AG04449 (cell line): ENCODE measurements at regions not wholly inside any gene's neighbourhood (a gene's known extent, or its start where the extent isn't known, plus 50 kb on each side); places are given as distances from the start of the nearest gene placed in this dataset.

Experiments
- CTCF ChIA-PET: fragments of 350-600 bp; formaldehyde crosslinking; extraction: SDS; loops from one replicate; lab custom pipeline; 2021; ENCODE audit warnings: antibody characterized with exemption; lab: Yijun Ruan, JAX
- POLR2A ChIA-PET: fragments of 400-600, 350-600 bp; formaldehyde crosslinking; extraction: SDS; loops from one replicate; lab custom pipeline; 2020; ENCODE audit warnings: antibody characterized with exemption, inconsistent platforms; lab: Yijun Ruan, JAX
- DNase-seq: peaks from one replicate; pipeline ENCODE4 v3.0.0-alpha.2; 2010; ENCODE audit warnings: low read depth, low spot score
- H3K4me3 ChIP-seq: 2 replicates; pipeline ENCODE4 v1.5.1; 2011; ENCODE audit warnings: low read depth, mild to moderate bottlenecking, control low read depth, low read length
- CTCF ChIP-seq: IDR thresholded peaks from one replicate; pipeline ENCODE4 v1.5.1; 2011; ENCODE audit warnings: mild to moderate bottlenecking, moderate library complexity, low read length, control low read depth, inconsistent platforms; ENCODE audit not compliant: insufficient read depth; ENCODE audit errors: missing control alignments

GRCh38 chr9:26457151-26457550, 435.5 kb downstream of the CAAP1 start:
- no peak for TF ChIP-seq CTCF
- no peak overlapping the region for H3K4me3 ChIP-seq
- DNase-seq: no peak
- ChIA-PET CTCF (no interaction called here), POLR2A (no interaction called here)

- CTCF ChIA-PET: no interaction called here
- no peak for DNase-seq
- H3K4me3 ChIP-seq: no peak overlapping the region
- TF ChIP-seq CTCF: no peak
- POLR2A ChIA-PET: no interaction called here
These were observed 453.5 kb downstream of the CAAP1 start for GRCh38 chr9:26439061-26439624.

- no peak for DNase-seq
- POLR2A ChIA-PET: no interaction called here
- no peak for TF ChIP-seq CTCF
- CTCF ChIA-PET: no interaction called here
- no peak overlapping the region for H3K4me3 ChIP-seq
These were observed 455.4 kb downstream of the CAAP1 start for GRCh38 chr9:26437056-26437711.

GRCh38 chr9:26426551-26427131, 466.0 kb downstream of the CAAP1 start:
- DNase-seq: no peak
- no peak overlapping the region for H3K4me3 ChIP-seq
- ChIA-PET POLR2A (no interaction called here), CTCF (no interaction called here)
- no peak for TF ChIP-seq CTCF

GRCh38 chr9:26418480-26418879, 474.1 kb downstream of the CAAP1 start:
- POLR2A ChIA-PET: no interaction called here
- CTCF ChIA-PET: no interaction called here
- H3K4me3 ChIP-seq: no peak overlapping the region
- no peak for DNase-seq
- no peak for TF ChIP-seq CTCF

GRCh38 chr9:26415528-26415927, 477.1 kb downstream of the CAAP1 start:
- TF ChIP-seq CTCF: no peak
- CTCF ChIA-PET: no interaction called here

More at GRCh38 chr9:26415528-26415927, 477.1 kb downstream of the CAAP1 start:
- POLR2A ChIA-PET: no interaction called here
- no peak for DNase-seq
- H3K4me3 ChIP-seq: no peak overlapping the region
